Femur (tissue), 1 donor: ENCODE measurements at regions not wholly inside any gene's neighbourhood (a gene's known extent, or its start where the extent isn't known, plus 50 kb on each side); places are given as distances from the start of the nearest gene placed in this dataset.

ENCODE experiments used
- DNase-seq: peaks from one replicate; pipeline ENCODE4 v3.0.0-alpha.2; 2017

- DNase-seq: no peak
These were observed 519.2 kb downstream of the ARAP2 start for GRCh38 chr4:35725131-35725530.

GRCh38 chr4:35730414-35730813 lies 513.9 kb downstream of the ARAP2 start:
- no peak for DNase-seq

- DNase-seq: no peak
These were observed 509.8 kb downstream of the ARAP2 start for GRCh38 chr4:35734381-35735098.

- no peak for DNase-seq
These were observed 505.0 kb downstream of the ARAP2 start for GRCh38 chr4:35739308-35739707.

GRCh38 chr4:35754047-35754446 lies 490.3 kb downstream of the ARAP2 start:
- no peak for DNase-seq

GRCh38 chr4:35757836-35758235 lies 486.5 kb downstream of the ARAP2 start:
- peak; percentile 35 for DNase-seq

- no peak for DNase-seq
These were observed 483.5 kb downstream of the ARAP2 start for GRCh38 chr4:35760807-35761206.

GRCh38 chr4:35771571-35771970 lies 472.7 kb downstream of the ARAP2 start:
- no peak for DNase-seq

- DNase-seq: no peak
These were observed 472.0 kb downstream of the ARAP2 start for GRCh38 chr4:35772291-35772690.

- no peak for DNase-seq
These were observed 454.3 kb downstream of the ARAP2 start for GRCh38 chr4:35789899-35790574.

GRCh38 chr4:35793045-35793722 lies 451.1 kb downstream of the ARAP2 start:
- no peak for DNase-seq

- no peak for DNase-seq
These were observed 450.5 kb downstream of the ARAP2 start for GRCh38 chr4:35793766-35794165.

GRCh38 chr4:35800669-35801068 lies 443.6 kb downstream of the ARAP2 start:
- DNase-seq: no peak

GRCh38 chr4:35802644-35803043 lies 441.7 kb downstream of the ARAP2 start:
- no peak for DNase-seq

GRCh38 chr4:35818520-35818919 lies 425.8 kb downstream of the ARAP2 start:
- no peak for DNase-seq

GRCh38 chr4:35820003-35820402 lies 424.3 kb downstream of the ARAP2 start:
- no peak for DNase-seq

- DNase-seq: no peak
These were observed 420.1 kb downstream of the ARAP2 start for GRCh38 chr4:35824231-35824630.

GRCh38 chr4:35835893-35836292 lies 408.4 kb downstream of the ARAP2 start:
- DNase-seq: no peak

GRCh38 chr4:35836596-35836995 lies 407.7 kb downstream of the ARAP2 start:
- DNase-seq: peak; percentile 18

GRCh38 chr4:35867057-35867456 lies 377.3 kb downstream of the ARAP2 start:
- no peak for DNase-seq

GRCh38 chr4:35872273-35872672 lies 372.0 kb downstream of the ARAP2 start:
- DNase-seq: no peak

GRCh38 chr4:35879479-35879878 lies 364.8 kb downstream of the ARAP2 start:
- DNase-seq: no peak

GRCh38 chr4:35883108-35883507 lies 361.2 kb downstream of the ARAP2 start:
- DNase-seq: no peak
